GM23338 (cell line): ENCODE measurements at regions not wholly inside any gene's neighbourhood (a gene's known extent, or its start where the extent isn't known, plus 50 kb on each side); places are given as distances from the start of the nearest gene placed in this dataset.
A peak's percentile ranks its signal among the peaks of the same experiment; 100 is the strongest.
"Not testable (repeated sequence)": the region's sequence is repeated elsewhere in the genome, so short reads cannot be mapped to it uniquely, and the experiment has no call there.

Source experiments
- ATAC-seq: fragments of 200-7000 bp; cut with Tn5 transposase; 3 replicates; pipeline ENCODE4 v1.9.1; 2020
- DNase-seq: peaks from one replicate; pipeline ENCODE4 v3.0.0-alpha.2; 2015; ENCODE audit warnings: low spot score
- H2AFZ ChIP-seq: fragments of 200-600 bp; sonication (generic); 2 replicates; pipeline ENCODE4 v1.8.0; 2016; ENCODE audit warnings: antibody characterized with exemption, mild to moderate bottlenecking, moderate library complexity
- H3F3A ChIP-seq: fragments of 200-600 bp; sonication (generic); replicated peaks from 2 replicates; pipeline ENCODE4 v1.8.0; 2017; ENCODE audit warnings: antibody characterized with exemption, mixed run types, low read depth
- H3K27ac ChIP-seq: fragments of 200-600 bp; sonication (generic); 2 replicates; pipeline ENCODE4 v1.6.1; 2016; ENCODE audit warnings: low read depth
- H3K27me3 ChIP-seq: fragments of 200-600 bp; sonication (generic); 2 replicates; pipeline ENCODE4 v1.8.0; 2016; ENCODE audit warnings: mild to moderate bottlenecking, mixed run types, moderate library complexity; ENCODE audit not compliant: insufficient read depth
- H3K36me3 ChIP-seq: fragments of 200-600 bp; sonication (generic); 2 replicates; pipeline ENCODE4 v1.8.0; 2016; ENCODE audit warnings: mild to moderate bottlenecking; ENCODE audit not compliant: insufficient read depth
- H3K4me1 ChIP-seq: fragments of 200-600 bp; sonication (generic); 2 replicates; pipeline ENCODE4 v1.8.0; 2016; ENCODE audit warnings: mild to moderate bottlenecking, moderate library complexity; ENCODE audit not compliant: insufficient read depth
- H3K4me2 ChIP-seq: fragments of 200-600 bp; sonication (generic); 2 replicates; pipeline ENCODE4 v1.7.1; 2017; ENCODE audit warnings: mixed run types
- H3K4me3 ChIP-seq: fragments of 200-600 bp; sonication (generic); 2 replicates; pipeline ENCODE4 v1.6.1; 2016; ENCODE audit warnings: mixed run types
- H3K79me2 ChIP-seq: fragments of 200-600 bp; sonication (generic); replicated peaks from 2 replicates; pipeline ENCODE4 v1.8.0; 2017; ENCODE audit warnings: mild to moderate bottlenecking; ENCODE audit not compliant: insufficient read depth
- H3K9me2 ChIP-seq: fragments of 200-600 bp; sonication (generic); 2 replicates; pipeline ENCODE4 v1.8.0; 2017; ENCODE audit not compliant: insufficient read depth
- H4K20me1 ChIP-seq: fragments of 200-600 bp; sonication (generic); replicated peaks from 2 replicates; pipeline ENCODE4 v1.8.0; 2017; ENCODE audit warnings: mild to moderate bottlenecking; ENCODE audit not compliant: insufficient read depth
- H3K27ac Mint-ChIP-seq: 2 replicates; pipeline ENCODE4 v1.8.0; 2020; ENCODE audit warnings: inconsistent platforms, mild to moderate bottlenecking, moderate library complexity, mixed read lengths
- H3K27me3 Mint-ChIP-seq: 3 replicates; pipeline ENCODE4 v1.8.0; 2022; ENCODE audit warnings: low read depth, mild to moderate bottlenecking, moderate library complexity, mixed read lengths, inconsistent platforms; ENCODE audit not compliant: insufficient read depth, poor library complexity
- H3K36me3 Mint-ChIP-seq: 3 replicates; pipeline ENCODE4 v1.8.0; 2021; ENCODE audit warnings: low read depth, mild to moderate bottlenecking, inconsistent platforms, moderate library complexity, mixed read lengths
- H3K4me1 Mint-ChIP-seq: 3 replicates; pipeline ENCODE4 v1.8.0; 2020; ENCODE audit warnings: mild to moderate bottlenecking, inconsistent platforms, mixed read lengths
- H3K4me3 Mint-ChIP-seq: 3 replicates; pipeline ENCODE4 v1.8.0; 2021; ENCODE audit warnings: moderate library complexity, mild to moderate bottlenecking, inconsistent platforms, mixed read lengths
- H3K9me3 Mint-ChIP-seq: 3 replicates; pipeline ENCODE4 v1.8.0; 2020; ENCODE audit warnings: moderate library complexity, mild to moderate bottlenecking, inconsistent platforms, mixed read lengths

- H4K20me1 ChIP-seq, H3K27ac Mint-ChIP-seq, H3K4me1 Mint-ChIP-seq: not testable (repeated sequence)
Measured at GRCh38 chr9:62566430-62566829, 1376.6 kb downstream of the SPATA31A7 start.

GRCh38 chr9:62597128-62597527 is 1407.3 kb downstream of the SPATA31A7 start:
- ATAC-seq (peak; percentile 79), DNase-seq (peak; percentile 1)
- not testable (repeated sequence) for H3K27ac Mint-ChIP-seq

More at GRCh38 chr9:62566430-62566829, 1376.6 kb downstream of the SPATA31A7 start:
- DNase-seq, H3K36me3 ChIP-seq, ATAC-seq, H3K9me2 ChIP-seq, H3K9me3 Mint-ChIP-seq, H2AFZ ChIP-seq, H3K79me2 ChIP-seq, H3K36me3 Mint-ChIP-seq, H3K4me3 Mint-ChIP-seq, H3K4me3 ChIP-seq, H3K27ac ChIP-seq, H3K27me3 Mint-ChIP-seq, H3K4me1 ChIP-seq, H3K4me2 ChIP-seq, H3K27me3 ChIP-seq, H3F3A ChIP-seq: not testable (repeated sequence)

More at GRCh38 chr9:62597128-62597527, 1407.3 kb downstream of the SPATA31A7 start:
- H3K79me2 ChIP-seq, H3K9me3 Mint-ChIP-seq, H4K20me1 ChIP-seq, H3K27me3 ChIP-seq, H2AFZ ChIP-seq, H3K4me1 Mint-ChIP-seq, H3K27ac ChIP-seq, H3K4me3 Mint-ChIP-seq, H3K36me3 Mint-ChIP-seq, H3K4me2 ChIP-seq, H3K36me3 ChIP-seq, H3K4me3 ChIP-seq, H3K4me1 ChIP-seq, H3F3A ChIP-seq, H3K27me3 Mint-ChIP-seq, H3K9me2 ChIP-seq: not testable (repeated sequence)
